Smooth muscle cell (in vitro differentiated cells): ENCODE measurements at regions not wholly inside any gene's neighbourhood (a gene's known extent, or its start where the extent isn't known, plus 50 kb on each side); places are given as distances from the start of the nearest gene placed in this dataset.

Source experiments
- DNase-seq: peaks from one replicate; lab custom pipeline; 2025; ENCODE audit not compliant: unreplicated experiment; lab: John Stamatoyannopoulos, UW
- H2AFZ ChIP-seq: fragments of 200-600 bp; sonication (generic); 2 replicates; pipeline ENCODE4 v1.6.0; 2016; ENCODE audit warnings: antibody characterized with exemption, low read depth, mild to moderate bottlenecking
- H3F3A ChIP-seq: fragments of 200-600 bp; sonication (generic); 2 replicates; pipeline ENCODE4 v1.6.0; 2017; ENCODE audit warnings: antibody characterized with exemption, low read depth
- H3K27ac ChIP-seq: fragments of 200-600 bp; sonication (generic); 2 replicates; pipeline ENCODE4 v1.5.1; 2016; ENCODE audit warnings: low read depth, mild to moderate bottlenecking
- H3K27me3 ChIP-seq: fragments of 200-600 bp; sonication (generic); 2 replicates; pipeline ENCODE4 v1.6.1; 2016; ENCODE audit warnings: low read depth, mild to moderate bottlenecking
- H3K36me3 ChIP-seq: fragments of 200-600 bp; sonication (generic); 2 replicates; pipeline ENCODE4 v1.5.1; 2016; ENCODE audit warnings: low read depth
- H3K4me1 ChIP-seq: fragments of 200-600 bp; sonication (generic); 2 replicates; pipeline ENCODE4 v1.5.1; 2016; ENCODE audit warnings: low read depth
- H3K4me2 ChIP-seq: fragments of 200-600 bp; sonication (generic); 2 replicates; pipeline ENCODE4 v1.6.0; 2016; ENCODE audit warnings: mild to moderate bottlenecking
- H3K4me3 ChIP-seq: fragments of 200-600 bp; sonication (generic); 2 replicates; pipeline ENCODE4 v1.5.1; 2016; ENCODE audit warnings: mild to moderate bottlenecking
- H3K79me2 ChIP-seq: fragments of 200-600 bp; sonication (generic); 2 replicates; pipeline ENCODE4 v1.6.0; 2016; ENCODE audit warnings: low read depth, mild to moderate bottlenecking
- H3K9ac ChIP-seq: fragments of 200-600 bp; sonication (generic); 2 replicates; pipeline ENCODE4 v1.6.0; 2016; ENCODE audit warnings: low read depth
- H3K9me3 ChIP-seq: fragments of 200-600 bp; sonication (generic); replicated peaks from 2 replicates; pipeline ENCODE4 v1.5.1; 2016; ENCODE audit warnings: low read depth
- H4K20me1 ChIP-seq: fragments of 200-600 bp; sonication (generic); 2 replicates; pipeline ENCODE4 v1.6.0; 2016; ENCODE audit warnings: low read depth
- WGBS: methylation state at CpG from one replicate; pipeline ENCODE4 v1.1.7; 2016; ENCODE audit warnings: low lambda C conversion rate; 5-methylcytosine and 5-hydroxymethylcytosine counted together
- TF ChIP-seq, protein P1 (sequence below): fragments of 200-600 bp; sonication (generic); IDR thresholded peaks from 2 replicates; pipeline ENCODE4 v1.5.1; 2017; ENCODE audit warnings: borderline replicate concordance, mild to moderate bottlenecking, antibody characterized with exemption; ENCODE audit not compliant: insufficient read depth, poor library complexity, severe bottlenecking

DNA sequence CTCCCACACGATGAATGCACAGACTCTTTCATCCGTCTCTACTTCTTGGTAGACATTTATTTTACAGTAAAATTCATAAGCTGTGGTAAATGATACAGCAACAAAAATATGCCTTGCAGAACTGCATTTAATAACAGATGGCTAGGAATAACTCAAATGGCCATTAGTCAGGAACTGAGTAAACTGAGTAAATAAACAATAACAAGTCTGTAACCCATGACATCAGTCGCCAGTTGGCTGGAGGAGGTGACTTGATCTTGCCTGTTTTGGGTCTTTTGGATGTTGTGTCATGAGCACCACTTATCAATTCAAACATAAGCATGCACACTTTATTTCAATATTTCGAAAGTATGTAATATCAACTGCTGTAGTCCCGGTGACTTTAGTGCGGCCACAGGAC lies 632.6 kb upstream of the ARGLU1 start:
- Histone ChIP-seq H3K4me1 (peaks cover 10% of the 10 kb centered on the region), H3F3A (no peaks in the 10 kb centered on the region), H3K9ac (no peak overlapping the region), H3K4me3 (no peak overlapping the region), H4K20me1 (no peaks in the 10 kb centered on the region), H3K27ac (no peak overlapping the region), H3K9me3 (no peaks in the 10 kb centered on the region), H3K4me2 (no peak overlapping the region), H3K27me3 (no peaks in the 10 kb centered on the region), H3K36me3 (no peaks in the 10 kb centered on the region), H3K79me2 (no peaks in the 10 kb centered on the region), H2AFZ (no peak overlapping the region)
- 89% methylated on average over 6 of the region's 6 CpGs for WGBS
- no peak for DNase-seq
- TF ChIP-seq, protein P1, sequence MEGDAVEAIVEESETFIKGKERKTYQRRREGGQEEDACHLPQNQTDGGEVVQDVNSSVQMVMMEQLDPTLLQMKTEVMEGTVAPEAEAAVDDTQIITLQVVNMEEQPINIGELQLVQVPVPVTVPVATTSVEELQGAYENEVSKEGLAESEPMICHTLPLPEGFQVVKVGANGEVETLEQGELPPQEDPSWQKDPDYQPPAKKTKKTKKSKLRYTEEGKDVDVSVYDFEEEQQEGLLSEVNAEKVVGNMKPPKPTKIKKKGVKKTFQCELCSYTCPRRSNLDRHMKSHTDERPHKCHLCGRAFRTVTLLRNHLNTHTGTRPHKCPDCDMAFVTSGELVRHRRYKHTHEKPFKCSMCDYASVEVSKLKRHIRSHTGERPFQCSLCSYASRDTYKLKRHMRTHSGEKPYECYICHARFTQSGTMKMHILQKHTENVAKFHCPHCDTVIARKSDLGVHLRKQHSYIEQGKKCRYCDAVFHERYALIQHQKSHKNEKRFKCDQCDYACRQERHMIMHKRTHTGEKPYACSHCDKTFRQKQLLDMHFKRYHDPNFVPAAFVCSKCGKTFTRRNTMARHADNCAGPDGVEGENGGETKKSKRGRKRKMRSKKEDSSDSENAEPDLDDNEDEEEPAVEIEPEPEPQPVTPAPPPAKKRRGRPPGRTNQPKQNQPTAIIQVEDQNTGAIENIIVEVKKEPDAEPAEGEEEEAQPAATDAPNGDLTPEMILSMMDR = no peak

DNA sequence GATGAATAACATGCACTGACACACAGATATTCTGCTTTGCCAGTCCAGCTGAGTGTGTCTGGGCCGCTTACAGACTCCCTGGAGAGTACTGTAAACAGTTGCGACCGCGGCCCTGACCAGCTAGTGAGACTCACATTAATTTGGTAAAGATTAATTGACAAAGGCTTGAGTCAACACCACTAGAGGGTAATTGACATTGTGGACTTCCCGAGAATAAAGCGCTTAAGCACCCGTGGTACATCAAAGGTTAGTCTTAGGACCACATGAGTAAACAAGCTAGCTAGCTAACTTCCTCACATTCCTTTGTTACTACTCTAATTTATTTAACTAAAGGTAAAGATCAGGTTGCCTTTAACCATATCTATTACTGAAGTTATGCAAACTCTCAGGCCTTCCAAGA lies 624.4 kb upstream of the ARGLU1 start:
- no peaks in the 10 kb centered on the region for H4K20me1 ChIP-seq
- H3K4me2 ChIP-seq = no peak overlapping the region
- H2AFZ ChIP-seq = no peak overlapping the region
- no peaks in the 10 kb centered on the region for H3K4me1 ChIP-seq
- no peak overlapping the region for H3K9ac ChIP-seq
- H3F3A ChIP-seq = no peaks in the 10 kb centered on the region
- DNase-seq = no peak
- no peaks in the 10 kb centered on the region for H3K36me3 ChIP-seq
- H3K79me2 ChIP-seq = no peaks in the 10 kb centered on the region
- TF ChIP-seq, protein P1 = no peak
- WGBS = 52% methylated on average over 7 of the region's 7 CpGs
- H3K27me3 ChIP-seq = no peaks in the 10 kb centered on the region
- H3K4me3 ChIP-seq = no peak overlapping the region
- H3K9me3 ChIP-seq = no peaks in the 10 kb centered on the region
- H3K27ac ChIP-seq = no peak overlapping the region

DNA sequence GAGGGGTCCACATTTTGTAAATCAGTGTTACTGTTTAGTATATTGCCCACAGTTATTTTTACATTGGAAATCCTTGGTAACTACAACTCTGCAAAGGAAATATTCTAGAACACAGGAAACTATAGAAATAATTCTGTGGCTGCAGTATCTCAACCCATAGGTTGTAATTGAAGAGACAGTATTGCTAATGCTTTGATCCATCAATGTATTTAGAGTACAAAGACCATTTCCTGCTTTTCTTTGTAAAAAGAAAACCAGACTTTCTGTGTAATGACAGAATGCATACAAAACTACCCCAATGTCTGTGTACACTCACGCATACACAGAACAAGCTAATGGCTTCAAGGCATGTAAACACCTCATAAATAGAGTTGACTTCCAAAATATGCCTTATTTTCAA lies 622.1 kb upstream of the ARGLU1 start:
- Histone ChIP-seq H3K4me2 (no peak overlapping the region), H4K20me1 (no peaks in the 10 kb centered on the region), H3K9me3 (no peaks in the 10 kb centered on the region), H3F3A (no peaks in the 10 kb centered on the region), H3K27me3 (no peaks in the 10 kb centered on the region), H3K4me3 (no peak overlapping the region), H3K27ac (no peak overlapping the region), H3K79me2 (no peaks in the 10 kb centered on the region), H2AFZ (no peak overlapping the region), H3K4me1 (no peaks in the 10 kb centered on the region), H3K36me3 (no peaks in the 10 kb centered on the region), H3K9ac (no peak overlapping the region)
- DNase-seq = no peak
- WGBS = 73% methylated on average over 1 of the region's 1 CpG
- TF ChIP-seq, protein P1 = no peak

DNA sequence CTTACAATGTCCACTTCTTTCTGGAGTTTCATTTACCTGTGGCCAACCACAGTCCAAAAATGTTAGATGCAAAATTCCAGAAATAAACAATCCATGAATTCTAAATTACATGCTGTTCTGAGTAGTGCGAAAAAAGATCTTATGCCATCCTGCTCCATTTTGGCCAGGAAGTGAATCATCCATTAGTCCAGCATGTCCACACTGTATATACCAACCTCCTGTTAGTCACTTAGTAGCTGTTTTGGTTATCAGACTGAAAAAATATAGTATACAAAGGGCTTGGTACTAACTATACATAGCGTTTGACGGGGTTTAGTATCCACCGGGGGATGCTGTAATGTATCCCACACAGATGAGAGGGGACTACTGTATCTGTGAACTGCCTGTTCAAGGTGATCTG lies 618.0 kb upstream of the ARGLU1 start:
- Histone ChIP-seq H3F3A (no peaks in the 10 kb centered on the region), H2AFZ (no peak overlapping the region), H3K36me3 (no peaks in the 10 kb centered on the region), H4K20me1 (no peaks in the 10 kb centered on the region), H3K27ac (no peak overlapping the region), H3K27me3 (no peaks in the 10 kb centered on the region), H3K4me1 (no peaks in the 10 kb centered on the region), H3K9me3 (no peaks in the 10 kb centered on the region), H3K4me2 (no peak overlapping the region), H3K79me2 (no peaks in the 10 kb centered on the region), H3K9ac (no peak overlapping the region), H3K4me3 (no peak overlapping the region)
- TF ChIP-seq, protein P1 = no peak
- DNase-seq = no peak
- 66% methylated on average over 4 of the region's 4 CpGs for WGBS
